ENCODE measurements at regions not wholly inside any gene's neighbourhood (a gene's known extent, or its start where the extent isn't known, plus 50 kb on each side); places are given as distances from the start of the nearest gene placed in this dataset.

GRCh38 chr6:218153-219018 lies 73.9 kb upstream of the DUSP22 start:
- peaks cover 0 to 27% of the 10 kb centered on the region in 2 experiments for H3K4me1 ChIP-seq (ENCODE audit: control insufficient read depth in 1 of 2, extremely low read depth in 1 of 2, insufficient read depth in 2 of 2, low read length in 2 of 2)
- peaks cover 22 to 63% (median 45%) of the 10 kb centered on the region in 3 donors for H3K4me1 Mint-ChIP-seq
- H3K27me3 Mint-ChIP-seq, result no peaks in the 10 kb centered on the region
- 93% methylated on average over 12 of the region's 22 CpGs for WGBS (ENCODE audit: insufficient coverage)
- DNase-seq, result no peak
- CTCF ChIA-PET, result no interaction called here
- H3K27me3 ChIP-seq (replicated peaks in 1 of 2; ENCODE audit: control insufficient read depth in 2 of 2, extremely low read depth in 1 of 2, insufficient read depth in 2 of 2, low read length in 1 of 2), result no peaks in the 10 kb centered on the region
- peaks cover 0 to 3% (median 0%) of the 10 kb centered on the region in 3 donors for H3K9me3 Mint-ChIP-seq
- no peaks in the 10 kb centered on the region for H3K9me3 ChIP-seq
- no peak overlapping the region for H3K27ac ChIP-seq (ENCODE audit: low read length)
- POLR2A ChIA-PET, result interaction anchor here in 1 of 2 donors (1.1 kb wide), 1 partner anchor 23 kb away, joined by 5 read pairs; no protein-coding TSS in a partner anchor
- no peak overlapping the region for H3K4me3 ChIP-seq (ENCODE audit: control insufficient read depth in 1 of 2, extremely low read depth in 1 of 2, low read length in 1 of 2)
- H3K27ac Mint-ChIP-seq, result peak overlapping the region in 1 of 2 donors; percentile 34
- no peaks in the 10 kb centered on the region for H3K36me3 ChIP-seq (ENCODE audit: control insufficient read depth in 2 of 2, extremely low read depth in 1 of 2, insufficient read depth in 1 of 2, low read length in 1 of 2)
- H3K36me3 Mint-ChIP-seq, result no peaks in the 10 kb centered on the region
- no peak overlapping the region for H3K4me3 Mint-ChIP-seq
- no peak for ATAC-seq (replicated peaks in 1 of 4)

GRCh38 chr6:219019-219570 lies 73.2 kb upstream of the DUSP22 start:
- Mint-ChIP-seq H3K9me3 (peaks cover 0 to 3% (median 0%) of the 10 kb centered on the region in 3 donors), H3K4me1 (peaks cover 22 to 69% (median 51%) of the 10 kb centered on the region in 3 donors), H3K36me3 (no peaks in the 10 kb centered on the region), H3K27ac (peak overlapping the region in 1 of 2 donors; percentile 34), H3K27me3 (no peaks in the 10 kb centered on the region), H3K4me3 (no peak overlapping the region)
- ChIA-PET POLR2A (no interaction called here), CTCF (no interaction called here)
- ATAC-seq (replicated peaks in 1 of 4), result no peak
- Histone ChIP-seq H3K27me3 (replicated peaks in 1 of 2; ENCODE audit: control insufficient read depth in 2 of 2, extremely low read depth in 1 of 2, insufficient read depth in 2 of 2, low read length in 1 of 2) (no peaks in the 10 kb centered on the region), H3K4me3 (ENCODE audit: control insufficient read depth in 1 of 2, extremely low read depth in 1 of 2, low read length in 1 of 2) (no peak overlapping the region), H3K27ac (ENCODE audit: low read length) (no peak overlapping the region), H3K36me3 (ENCODE audit: control insufficient read depth in 2 of 2, extremely low read depth in 1 of 2, insufficient read depth in 1 of 2, low read length in 1 of 2) (no peaks in the 10 kb centered on the region), H3K9me3 (no peaks in the 10 kb centered on the region), H3K4me1 (ENCODE audit: control insufficient read depth in 1 of 2, extremely low read depth in 1 of 2, insufficient read depth in 2 of 2, low read length in 2 of 2) (peaks cover 0 to 27% of the 10 kb centered on the region in 2 experiments)
- DNase-seq, result no peak
- 93% methylated on average over 2 of the region's 3 CpGs for WGBS (ENCODE audit: insufficient coverage)

- no peaks in the 10 kb centered on the region for H3K27me3 ChIP-seq (replicated peaks in 1 of 2; ENCODE audit: control insufficient read depth in 2 of 2, extremely low read depth in 1 of 2, insufficient read depth in 2 of 2, low read length in 1 of 2)
- ChIA-PET POLR2A (no interaction called here), CTCF (no interaction called here)
- Mint-ChIP-seq H3K4me3 (no peak overlapping the region), H3K4me1 (peaks cover 27 to 71% (median 55%) of the 10 kb centered on the region in 3 donors), H3K9me3 (peaks cover 0 to 3% (median 0%) of the 10 kb centered on the region in 3 donors), H3K27me3 (no peaks in the 10 kb centered on the region), H3K27ac (no peak overlapping the region), H3K36me3 (no peaks in the 10 kb centered on the region)
- ATAC-seq (replicated peaks in 1 of 4), result no peak
- H3K4me3 ChIP-seq (ENCODE audit: control insufficient read depth in 1 of 2, extremely low read depth in 1 of 2, low read length in 1 of 2), result no peak overlapping the region
- H3K36me3 ChIP-seq (ENCODE audit: control insufficient read depth in 2 of 2, extremely low read depth in 1 of 2, insufficient read depth in 1 of 2, low read length in 1 of 2), result no peaks in the 10 kb centered on the region
- DNase-seq, result peak in 1 of 35 experiments; percentile 54
- no peak overlapping the region for H3K27ac ChIP-seq (ENCODE audit: low read length)
- H3K4me1 ChIP-seq (ENCODE audit: control insufficient read depth in 1 of 2, extremely low read depth in 1 of 2, insufficient read depth in 2 of 2, low read length in 2 of 2), result peaks cover 0 to 33% of the 10 kb centered on the region in 2 experiments
- WGBS (ENCODE audit: insufficient coverage), result 94% methylated on average over 2 of the region's 17 CpGs
- no peaks in the 10 kb centered on the region for H3K9me3 ChIP-seq
Observed at GRCh38 chr6:219641-220198, 72.6 kb upstream of the DUSP22 start.

GRCh38 chr6:220312-220711 lies 72.0 kb upstream of the DUSP22 start:
- Mint-ChIP-seq H3K36me3 (no peaks in the 10 kb centered on the region), H3K4me3 (no peak overlapping the region), H3K9me3 (peaks cover 0 to 3% (median 0%) of the 10 kb centered on the region in 3 donors), H3K4me1 (peaks cover 31 to 72% (median 58%) of the 10 kb centered on the region in 3 donors), H3K27ac (no peak overlapping the region), H3K27me3 (no peaks in the 10 kb centered on the region)
- H3K9me3 ChIP-seq, result no peaks in the 10 kb centered on the region
- whole genome bisulfite sequencing (ENCODE audit: insufficient coverage), result no CpG with 5 or more reads among the region's 4 CpGs
- H3K4me3 ChIP-seq (ENCODE audit: control insufficient read depth in 1 of 2, extremely low read depth in 1 of 2, low read length in 1 of 2), result no peak overlapping the region
- ChIA-PET CTCF (no interaction called here), POLR2A (no interaction called here)
- ATAC-seq (replicated peaks in 1 of 4) (no peak), DNase-seq (no peak)
- H3K27me3 ChIP-seq (replicated peaks in 1 of 2; ENCODE audit: control insufficient read depth in 2 of 2, extremely low read depth in 1 of 2, insufficient read depth in 2 of 2, low read length in 1 of 2), result no peaks in the 10 kb centered on the region
- no peak overlapping the region for H3K27ac ChIP-seq (ENCODE audit: low read length)
- peaks cover 0 to 37% of the 10 kb centered on the region in 2 experiments for H3K4me1 ChIP-seq (ENCODE audit: control insufficient read depth in 1 of 2, extremely low read depth in 1 of 2, insufficient read depth in 2 of 2, low read length in 2 of 2)
- no peaks in the 10 kb centered on the region for H3K36me3 ChIP-seq (ENCODE audit: control insufficient read depth in 2 of 2, extremely low read depth in 1 of 2, insufficient read depth in 1 of 2, low read length in 1 of 2)

- ATAC-seq (replicated peaks in 1 of 4), result no peak
- Mint-ChIP-seq H3K9me3 (peaks cover 0 to 3% (median 0%) of the 10 kb centered on the region in 3 donors), H3K4me1 (peaks cover 31 to 72% (median 58%) of the 10 kb centered on the region in 3 donors), H3K36me3 (no peaks in the 10 kb centered on the region), H3K27ac (peak overlapping the region in 1 of 2 donors; percentile 55), H3K27me3 (no peaks in the 10 kb centered on the region), H3K4me3 (no peak overlapping the region)
- H3K36me3 ChIP-seq (ENCODE audit: control insufficient read depth in 2 of 2, extremely low read depth in 1 of 2, insufficient read depth in 1 of 2, low read length in 1 of 2), result no peaks in the 10 kb centered on the region
- peaks cover 0 to 37% of the 10 kb centered on the region in 2 experiments for H3K4me1 ChIP-seq (ENCODE audit: control insufficient read depth in 1 of 2, extremely low read depth in 1 of 2, insufficient read depth in 2 of 2, low read length in 2 of 2)
- H3K9me3 ChIP-seq, result no peaks in the 10 kb centered on the region
- POLR2A ChIA-PET, result no interaction called here
- no peak for DNase-seq
- WGBS (ENCODE audit: insufficient coverage), result 57% methylated on average over 9 of the region's 16 CpGs
- no peak overlapping the region for H3K27ac ChIP-seq (ENCODE audit: low read length)
- CTCF ChIA-PET, result no interaction called here
- no peaks in the 10 kb centered on the region for H3K27me3 ChIP-seq (replicated peaks in 1 of 2; ENCODE audit: control insufficient read depth in 2 of 2, extremely low read depth in 1 of 2, insufficient read depth in 2 of 2, low read length in 1 of 2)
- no peak overlapping the region for H3K4me3 ChIP-seq (ENCODE audit: control insufficient read depth in 1 of 2, extremely low read depth in 1 of 2, low read length in 1 of 2)
Observed at GRCh38 chr6:220721-221475, 71.4 kb upstream of the DUSP22 start.

Measured in T-cell (primary cell).